ENCODE measurements at regions not wholly inside any gene's neighbourhood (a gene's known extent, or its start where the extent isn't known, plus 50 kb on each side); places are given as distances from the start of the nearest gene placed in this dataset.
"Not testable (repeated sequence)": the region's sequence is repeated elsewhere in the genome, so short reads cannot be mapped to it uniquely, and the experiment has no call there.

DNA sequence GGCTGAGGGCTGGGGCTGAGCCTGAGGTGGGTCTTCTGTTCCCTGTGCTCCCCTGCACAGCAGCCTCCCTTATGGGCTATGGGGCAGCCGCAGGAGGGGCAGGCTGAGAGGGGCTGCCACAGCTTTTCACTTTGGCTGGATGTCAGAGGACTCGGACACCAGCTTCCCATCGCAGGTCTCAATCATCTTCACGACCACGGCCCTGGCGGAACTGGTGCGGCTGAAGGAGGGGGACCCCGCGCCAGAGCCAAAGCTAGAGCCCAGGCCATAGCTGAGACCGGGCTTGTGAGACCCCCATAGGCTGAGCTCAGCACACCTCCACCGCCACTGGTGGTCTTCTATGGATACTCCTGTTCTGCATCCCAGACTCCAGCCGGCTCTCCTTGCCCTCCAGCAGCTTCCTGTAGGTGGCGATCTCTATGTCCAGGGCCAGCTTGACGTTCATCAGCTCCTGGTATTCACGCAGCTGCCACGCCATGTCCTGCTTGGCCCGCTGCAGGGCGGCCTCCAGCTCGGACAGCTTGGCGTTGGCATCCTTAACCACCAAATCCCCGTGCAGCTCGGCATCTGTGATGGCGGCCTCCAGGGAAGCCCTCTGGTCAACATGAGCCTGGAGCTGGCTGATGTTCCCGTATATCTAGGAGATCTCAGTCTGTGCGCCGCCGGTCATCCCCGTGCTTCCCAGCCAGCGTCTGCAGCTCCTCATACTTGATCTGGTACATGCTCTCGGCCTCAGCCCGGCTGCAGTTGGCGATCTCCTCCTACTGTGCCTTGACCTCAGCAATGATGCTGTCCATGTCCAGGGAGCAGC lies 181.7 kb upstream of the SYNPR start:
- no peak for DNase-seq (ENCODE audit: low read depth)

DNA sequence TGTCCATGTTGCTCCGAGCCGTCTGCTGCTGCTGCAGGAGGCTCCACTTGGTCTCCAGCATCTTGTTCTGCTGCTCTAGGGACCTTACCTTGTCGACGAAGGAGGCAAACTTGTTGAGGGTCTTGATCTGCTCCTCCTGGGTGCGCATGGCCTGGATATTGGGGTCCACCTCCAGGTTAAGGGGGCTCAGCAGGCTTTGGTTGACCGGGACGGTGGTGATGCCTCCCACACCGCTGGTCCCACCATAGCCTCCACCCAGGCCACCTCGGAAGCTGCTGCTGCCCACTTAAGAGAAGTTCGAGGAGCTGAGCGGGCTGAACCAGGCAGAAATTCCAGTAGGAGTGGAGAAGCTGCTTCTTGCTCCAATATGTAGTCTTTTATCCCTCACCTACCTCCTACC lies 180.7 kb upstream of the SYNPR start:
- no peak for DNase-seq (ENCODE audit: low read depth)

DNA sequence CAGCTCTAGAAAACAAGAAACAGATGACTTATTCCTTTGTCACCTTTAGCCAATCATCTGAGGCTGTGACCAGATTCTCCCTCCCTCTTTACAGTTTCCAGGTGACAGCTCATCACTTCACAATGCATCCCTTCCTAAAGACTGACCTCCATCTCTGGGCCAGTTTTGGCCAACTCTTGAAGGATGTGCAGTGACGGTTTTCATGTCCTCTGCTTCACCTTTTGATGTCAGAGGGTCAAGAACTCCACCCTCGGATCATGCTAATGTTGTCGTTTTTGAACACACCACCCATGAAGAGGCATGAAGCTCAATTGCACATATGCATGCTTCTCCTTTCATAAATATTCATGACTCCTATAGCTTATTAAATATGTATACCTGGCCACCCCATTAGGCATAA lies 161.2 kb upstream of the SYNPR start:
- no peak for DNase-seq (ENCODE audit: low read depth)

DNA sequence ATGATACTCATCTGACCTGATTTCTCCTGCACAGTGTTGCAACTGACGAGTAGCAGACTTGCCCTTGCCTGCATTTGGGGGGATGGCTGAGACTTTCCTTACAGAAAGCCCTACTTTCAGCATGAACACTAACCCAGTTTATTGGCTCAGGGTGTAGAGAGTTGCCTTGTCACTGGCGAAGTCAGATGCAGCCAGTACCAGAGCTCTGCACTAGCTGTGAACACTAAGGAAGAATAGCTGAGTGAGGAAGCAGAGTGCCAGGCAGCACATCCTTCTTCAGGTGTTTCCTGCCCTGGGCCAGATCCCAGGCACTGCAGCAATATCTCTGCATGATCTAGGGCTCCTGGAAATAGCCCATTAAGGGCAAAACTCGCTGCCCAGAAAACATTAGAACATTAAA lies 154.0 kb upstream of the SYNPR start:
- DNase-seq (ENCODE audit: low read depth): no peak

DNA sequence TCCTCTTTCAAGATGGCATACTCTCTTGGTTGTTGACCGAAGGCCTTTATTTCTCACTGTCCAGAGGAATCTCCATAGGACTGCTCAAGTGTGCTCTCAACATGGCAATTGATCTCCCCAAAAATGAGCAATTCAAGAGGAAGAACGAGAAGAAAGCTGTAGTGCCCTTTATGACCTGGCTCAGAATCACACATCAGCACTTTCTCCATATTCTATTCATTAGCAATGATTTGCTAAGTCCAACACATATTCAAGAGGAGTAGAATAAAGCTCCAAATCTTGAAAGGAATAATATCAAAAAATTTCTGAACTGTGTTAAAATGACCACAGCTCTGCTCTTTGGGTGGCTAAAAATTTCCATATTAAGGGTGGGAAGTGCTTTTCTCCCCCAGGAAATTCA lies 151.6 kb upstream of the SYNPR start:
- no peak for DNase-seq (ENCODE audit: low read depth)

DNA sequence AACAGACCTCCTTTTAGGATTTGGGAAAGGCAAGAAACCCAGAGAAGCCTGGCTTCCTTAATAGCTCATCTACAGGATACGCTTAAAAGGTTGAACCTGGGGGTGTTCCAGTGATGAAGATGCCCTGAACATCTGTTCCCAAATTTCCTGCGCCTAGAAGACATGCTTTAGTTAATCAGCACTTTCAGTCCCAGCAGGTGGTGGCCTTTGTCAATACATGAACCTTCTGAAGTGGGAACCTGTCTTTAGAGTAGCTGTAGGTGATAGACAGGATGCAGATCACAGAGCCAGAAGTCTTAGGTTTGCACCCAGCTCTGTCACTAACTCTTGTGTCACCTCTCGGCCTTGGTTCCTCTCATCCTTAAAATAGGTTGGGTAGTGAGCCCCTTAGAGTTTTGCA lies 149.7 kb upstream of the SYNPR start:
- no peak for DNase-seq (ENCODE audit: low read depth)

DNA sequence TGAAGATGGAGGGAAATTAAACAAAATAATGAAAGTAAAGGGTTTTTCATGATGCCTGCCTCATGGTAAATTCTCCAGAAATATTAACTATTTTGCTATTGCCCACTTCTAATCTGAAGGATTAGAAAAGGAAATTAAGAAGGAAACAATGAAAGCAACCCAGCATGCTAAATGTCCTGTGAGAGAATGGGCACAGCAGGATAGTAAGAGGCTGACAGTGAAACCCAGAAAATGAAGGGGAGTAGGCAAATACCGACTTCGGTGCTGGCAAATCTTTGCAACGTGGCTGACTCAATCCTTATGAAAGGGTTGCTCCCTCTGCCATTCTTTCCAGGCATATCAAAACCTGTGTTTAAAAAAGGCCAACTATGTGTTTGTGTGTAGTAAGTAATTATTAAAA lies 147.5 kb upstream of the SYNPR start:
- DNase-seq (ENCODE audit: low read depth): no peak

DNA sequence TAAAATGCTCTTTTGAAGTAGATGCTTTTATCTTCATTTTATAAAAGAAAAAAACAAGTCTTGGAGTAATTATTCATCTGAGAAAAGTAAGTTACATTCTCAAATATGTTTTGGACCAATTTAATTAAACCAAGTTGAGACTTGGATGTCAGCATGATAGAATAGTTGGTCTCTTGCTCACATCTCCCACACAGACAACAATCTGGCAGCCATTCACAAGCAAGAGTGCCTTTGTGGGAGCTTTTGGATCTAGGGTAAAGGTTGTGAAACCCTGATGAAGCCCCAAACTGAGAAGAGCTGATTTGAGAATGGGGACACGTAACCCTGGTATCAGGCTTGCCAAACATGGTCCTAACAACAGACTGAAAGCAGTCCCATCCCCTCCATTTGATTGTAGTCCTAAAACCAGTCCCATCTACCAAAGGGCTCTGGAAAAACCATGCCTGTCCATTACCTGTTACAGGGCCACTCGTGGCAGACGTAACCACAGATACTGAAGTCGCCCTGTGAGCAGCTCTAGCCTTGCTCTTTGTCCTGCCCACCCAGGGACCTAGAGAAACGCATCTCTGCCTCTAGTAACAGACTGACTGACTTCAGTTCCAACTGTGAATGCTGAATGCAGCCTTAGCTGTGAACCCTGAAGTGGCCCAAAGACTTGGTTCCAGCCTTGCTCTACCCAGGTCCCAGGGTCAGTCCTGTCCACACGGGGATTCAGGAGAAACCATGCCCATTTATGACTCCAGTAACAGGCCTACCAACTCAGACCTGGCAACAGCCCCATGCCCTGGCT lies 145.5 kb upstream of the SYNPR start:
- DNase-seq (ENCODE audit: low read depth): no peak

DNA sequence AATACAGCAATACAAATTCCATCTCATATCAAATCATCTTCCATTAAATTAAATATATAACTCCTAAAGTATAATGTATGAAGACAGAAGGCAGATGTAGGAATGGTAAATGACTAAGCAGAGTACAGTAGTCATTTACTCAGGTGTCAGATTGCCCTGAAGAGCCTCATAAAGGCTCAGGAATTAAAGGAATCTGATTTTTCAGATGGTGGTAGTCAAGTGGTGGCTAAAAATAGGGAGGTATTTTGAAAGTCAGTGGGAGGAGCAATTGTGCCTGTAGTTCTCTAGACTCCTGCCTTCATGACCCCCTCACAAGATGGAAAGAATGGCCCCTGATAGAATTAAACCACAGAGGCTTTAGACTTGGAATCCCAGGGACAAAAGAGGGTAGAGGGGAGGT lies 142.7 kb upstream of the SYNPR start:
- no peak for DNase-seq (ENCODE audit: low read depth)

DNA sequence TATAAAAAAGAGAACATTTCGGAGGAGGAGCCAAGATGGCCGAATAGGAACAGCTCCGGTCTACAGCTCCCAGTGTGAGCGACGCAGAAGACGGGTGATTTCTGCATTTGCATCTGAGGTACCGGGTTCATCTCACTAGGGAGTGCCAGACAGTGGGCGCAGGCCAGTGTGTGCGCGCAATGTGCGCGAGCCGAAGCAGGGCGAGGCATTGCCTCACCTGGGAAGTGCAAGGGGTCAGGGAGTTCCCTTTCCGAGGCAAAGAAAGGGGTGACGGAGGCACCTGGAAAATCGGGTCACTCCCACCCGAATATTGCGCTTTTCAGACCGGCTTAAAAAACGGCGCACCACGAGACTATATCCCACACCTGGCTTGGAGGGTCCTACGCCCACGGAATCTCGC lies 141.9 kb upstream of the SYNPR start:
- not testable (repeated sequence) for DNase-seq (ENCODE audit: low read depth)

DNA sequence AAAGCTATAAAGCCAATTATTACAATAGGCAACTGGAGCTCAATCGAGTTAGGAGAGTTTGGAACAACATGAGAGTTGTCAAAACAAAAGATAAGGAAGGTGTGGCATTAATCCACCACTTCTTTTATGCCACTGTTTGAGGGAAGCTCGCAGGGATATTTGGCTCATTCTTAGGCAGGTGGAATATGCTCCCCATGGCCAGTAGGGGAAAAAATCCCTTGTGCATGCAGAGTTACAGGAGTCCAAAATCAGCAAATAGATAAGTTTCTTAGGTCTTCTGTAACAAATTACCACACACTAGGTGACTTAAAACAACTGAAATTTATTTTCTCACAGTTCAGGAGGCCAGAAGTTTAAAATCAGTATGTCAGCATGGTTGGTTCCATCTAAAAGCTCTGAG lies 135.4 kb upstream of the SYNPR start:
- no peak for DNase-seq (ENCODE audit: low read depth)

DNA sequence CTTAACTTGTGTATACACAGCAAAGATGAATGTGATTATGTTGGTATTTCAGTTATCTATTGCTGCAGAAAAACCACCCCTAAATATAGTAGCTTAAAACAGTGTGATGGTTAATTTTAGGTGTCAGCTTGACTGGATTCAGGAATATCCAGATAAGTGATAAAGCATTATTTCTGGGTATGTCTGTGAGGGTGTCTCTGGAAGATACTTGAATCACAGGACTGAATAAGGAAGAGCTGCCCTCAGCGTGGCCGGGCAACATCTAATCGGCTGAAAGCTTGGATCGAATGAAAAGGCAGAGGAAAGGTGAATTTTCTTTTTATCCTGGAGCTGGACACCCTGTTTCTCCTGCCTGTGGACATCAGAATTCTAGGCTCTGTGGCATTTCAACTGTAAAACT lies 132.0 kb upstream of the SYNPR start:
- DNase-seq (ENCODE audit: low read depth): no peak

DNA sequence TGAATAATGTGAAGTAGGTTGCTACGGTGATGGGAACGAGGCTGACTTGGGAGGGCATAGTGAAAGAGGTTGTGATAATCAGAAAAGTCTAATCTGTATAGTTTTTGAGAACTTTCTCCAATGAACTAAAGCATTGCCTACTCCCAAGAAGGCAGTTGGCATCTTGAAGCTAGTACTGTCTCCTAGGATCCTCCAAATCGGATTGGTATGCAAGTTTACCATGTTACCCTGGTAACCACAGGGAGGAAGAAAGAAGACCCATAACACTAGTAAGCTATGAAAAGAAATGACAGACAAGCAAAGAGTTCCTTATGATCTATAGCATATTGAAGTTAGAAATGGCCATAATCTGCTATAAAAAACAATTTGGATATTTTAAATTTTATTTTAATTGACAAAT lies 127.2 kb upstream of the SYNPR start:
- DNase-seq (ENCODE audit: low read depth): no peak

DNA sequence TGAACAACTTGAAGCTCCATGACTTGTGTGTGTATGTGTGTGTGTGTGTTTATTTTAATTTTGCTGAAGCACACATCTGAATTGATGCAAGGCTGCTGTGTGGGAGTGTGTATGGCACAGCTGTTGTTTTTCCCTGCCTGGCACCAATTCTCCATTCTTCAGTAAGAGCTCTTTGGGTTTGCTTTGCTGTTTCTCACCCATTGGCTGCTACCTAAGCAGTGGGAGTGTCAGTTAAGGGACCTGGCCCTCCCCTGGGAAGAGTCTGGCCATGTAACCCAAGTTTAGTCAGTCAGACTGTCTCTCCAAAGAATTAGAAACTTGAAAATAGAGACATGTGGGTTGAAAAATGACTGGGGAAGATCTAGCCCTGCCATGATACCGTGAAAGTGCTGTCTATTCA lies 126.2 kb upstream of the SYNPR start:
- no peak for DNase-seq (ENCODE audit: low read depth)

DNA sequence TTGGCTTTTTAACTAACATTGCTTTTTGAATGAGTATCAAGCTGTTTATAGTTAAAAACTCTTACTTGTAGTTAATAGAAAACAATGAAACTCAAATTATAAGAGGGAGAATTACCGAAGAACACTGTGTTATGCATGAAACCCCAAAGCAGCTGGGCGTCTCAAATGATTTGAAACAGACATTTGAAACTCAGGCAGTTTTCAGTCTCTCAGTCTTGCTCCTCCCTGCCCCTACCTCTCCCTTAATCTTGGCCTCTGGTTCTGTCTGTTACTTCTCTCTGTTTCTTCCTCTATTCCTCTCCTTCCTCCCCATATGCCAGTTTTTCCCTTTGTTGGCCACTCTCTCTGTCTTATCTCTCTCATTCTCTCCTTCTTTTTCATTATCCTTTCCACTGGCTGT lies 118.3 kb upstream of the SYNPR start:
- no peak for DNase-seq (ENCODE audit: low read depth)

DNA sequence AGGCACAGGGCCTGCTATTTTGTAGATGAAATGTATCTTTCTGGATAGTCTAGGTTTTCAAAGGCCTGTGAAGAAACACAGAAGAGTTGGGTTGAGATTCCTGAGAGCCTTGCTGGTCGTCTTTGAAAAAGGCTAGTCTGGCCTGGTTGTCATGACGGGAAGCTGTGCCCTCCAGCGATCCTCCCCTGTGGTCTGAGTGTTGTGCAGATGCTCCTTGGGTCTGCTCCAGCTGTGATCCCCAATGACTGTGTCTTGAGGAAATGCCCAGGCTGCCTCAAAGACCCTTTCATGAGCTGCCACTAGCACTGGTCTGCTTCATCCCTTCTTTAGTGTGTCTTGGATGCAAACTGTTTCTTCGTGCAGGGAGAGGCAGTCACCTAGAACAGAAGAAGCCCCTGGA lies 111.0 kb upstream of the SYNPR start:
- no peak for DNase-seq (ENCODE audit: low read depth)

DNA sequence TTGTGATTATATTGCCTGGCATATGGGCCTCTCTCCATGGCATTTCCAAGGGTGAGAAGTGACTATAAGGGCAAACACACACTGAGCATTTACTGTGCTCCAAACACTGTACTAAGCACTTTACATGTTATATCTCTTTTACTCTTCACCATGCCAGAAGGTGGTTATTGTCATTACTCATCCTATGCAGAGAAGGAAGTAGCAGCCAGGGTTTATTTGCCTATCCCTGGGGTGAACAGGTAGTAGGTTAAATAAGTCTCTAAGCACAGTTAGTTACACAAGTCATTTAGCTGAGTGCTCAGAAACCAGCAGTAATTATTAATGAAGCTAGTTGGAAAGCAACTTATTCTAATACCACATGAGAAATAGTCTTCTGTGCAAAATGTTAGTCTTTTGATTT lies 109.9 kb upstream of the SYNPR start:
- no peak for DNase-seq (ENCODE audit: low read depth)

DNA sequence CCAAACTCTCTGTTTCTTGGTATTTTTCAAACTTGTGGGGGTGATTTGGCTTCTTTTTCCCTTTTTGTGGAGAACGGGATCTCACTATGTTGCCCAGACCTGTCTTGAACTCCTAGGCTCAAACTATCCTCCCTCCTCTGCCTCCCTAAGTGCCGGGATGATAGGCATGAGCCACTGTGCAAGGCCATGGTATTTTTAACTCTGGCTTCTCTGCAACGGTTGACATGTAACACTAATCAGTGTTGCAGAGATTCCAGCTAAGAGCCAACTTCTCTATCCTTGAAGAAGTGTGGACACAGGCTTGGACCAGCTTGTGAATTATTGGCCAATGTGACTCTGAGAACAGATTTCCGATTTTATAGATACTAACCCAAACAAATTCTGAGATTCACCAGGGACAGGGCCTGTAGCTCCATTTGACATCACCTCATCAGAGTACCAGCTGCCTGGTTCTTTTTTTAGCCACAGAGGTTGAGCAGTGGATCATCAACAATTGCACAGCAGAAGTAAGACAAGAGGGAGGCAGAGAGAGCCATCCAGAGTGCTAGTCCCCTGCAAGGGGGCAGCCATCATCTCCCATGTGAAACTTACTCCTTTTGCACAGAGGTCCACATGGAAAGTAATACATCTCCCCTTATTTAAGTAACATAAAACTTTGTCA lies 98.1 kb upstream of the SYNPR start:
- no peak for DNase-seq (ENCODE audit: low read depth)

DNA sequence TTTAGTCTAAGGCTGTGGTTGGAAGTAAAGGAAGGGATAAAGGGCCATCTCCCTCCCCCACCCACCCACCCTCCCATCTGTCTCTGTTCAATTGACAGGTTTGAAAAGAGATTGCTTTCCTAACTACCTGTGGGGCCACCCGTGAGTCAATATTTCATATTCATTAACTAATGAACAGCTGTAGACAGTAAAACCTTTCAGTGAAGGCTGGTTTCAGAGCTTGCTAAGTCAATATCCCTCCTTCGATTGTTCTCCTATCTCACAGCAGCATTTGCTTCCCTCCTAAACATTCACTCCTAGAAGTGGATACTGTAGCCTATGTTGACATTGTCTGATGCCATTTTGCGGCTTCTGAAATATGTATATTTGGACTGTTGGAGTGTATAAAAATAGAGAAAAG lies 85.9 kb upstream of the SYNPR start:
- DNase-seq (ENCODE audit: low read depth): no peak

DNA sequence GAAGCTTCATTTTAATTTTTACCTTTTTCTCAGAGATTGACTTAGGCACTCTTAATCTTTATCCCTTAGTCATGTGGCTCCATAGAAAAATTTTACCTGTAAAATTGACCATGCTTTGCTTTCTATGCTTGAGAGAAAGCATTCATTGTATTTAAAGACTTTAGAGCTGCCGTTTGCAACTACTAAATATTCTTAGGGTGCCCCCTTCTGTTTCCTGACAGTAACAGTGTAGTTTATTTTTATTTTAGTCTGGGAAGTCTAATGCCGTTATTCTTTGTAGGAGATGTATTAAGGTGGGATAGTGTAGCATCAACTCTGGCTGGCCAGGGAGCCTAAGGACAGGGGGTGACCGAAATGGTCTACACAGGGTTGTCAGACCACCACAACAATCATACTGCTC lies 84.5 kb upstream of the SYNPR start:
- no peak for DNase-seq (ENCODE audit: low read depth)

DNA sequence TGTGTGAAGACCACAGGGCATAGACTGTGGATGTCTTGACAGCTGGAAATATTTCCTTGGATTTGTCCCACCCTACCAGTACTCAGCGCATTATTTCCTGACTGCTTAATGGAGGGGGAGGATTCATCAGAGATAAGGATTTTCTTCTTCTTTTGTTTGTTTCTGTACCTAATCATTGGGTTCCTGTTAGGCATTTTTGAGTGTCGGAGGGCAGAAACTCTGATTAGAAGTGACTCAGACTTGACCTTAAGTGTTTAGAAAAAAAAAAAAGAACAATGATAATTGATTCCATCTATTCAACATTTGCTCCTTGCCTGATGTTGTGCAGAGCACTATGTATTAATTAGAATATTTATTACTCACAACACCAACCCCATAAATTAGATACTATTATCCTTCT lies 78.5 kb upstream of the SYNPR start:
- no peak for DNase-seq (ENCODE audit: low read depth)

DNA sequence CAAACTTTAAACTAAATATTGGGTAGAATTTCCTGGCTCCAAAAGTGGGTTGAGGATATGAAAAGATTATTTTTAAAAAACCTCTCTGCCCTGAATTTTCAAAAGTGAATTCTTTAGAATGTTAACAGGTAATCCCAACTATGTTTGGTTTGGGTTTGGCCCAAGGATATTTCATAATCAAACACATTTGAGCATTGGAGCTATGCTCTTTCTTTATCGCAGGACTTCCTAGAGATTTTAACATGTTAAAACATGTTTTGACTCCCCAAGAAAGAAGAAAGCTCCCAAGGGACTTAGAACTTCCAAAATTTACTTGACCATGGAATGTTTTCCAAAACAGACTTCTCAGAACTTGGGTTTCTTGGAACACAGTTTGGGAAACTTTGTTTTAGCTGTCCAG lies 75.6 kb upstream of the SYNPR start:
- DNase-seq (ENCODE audit: low read depth): no peak

DNA sequence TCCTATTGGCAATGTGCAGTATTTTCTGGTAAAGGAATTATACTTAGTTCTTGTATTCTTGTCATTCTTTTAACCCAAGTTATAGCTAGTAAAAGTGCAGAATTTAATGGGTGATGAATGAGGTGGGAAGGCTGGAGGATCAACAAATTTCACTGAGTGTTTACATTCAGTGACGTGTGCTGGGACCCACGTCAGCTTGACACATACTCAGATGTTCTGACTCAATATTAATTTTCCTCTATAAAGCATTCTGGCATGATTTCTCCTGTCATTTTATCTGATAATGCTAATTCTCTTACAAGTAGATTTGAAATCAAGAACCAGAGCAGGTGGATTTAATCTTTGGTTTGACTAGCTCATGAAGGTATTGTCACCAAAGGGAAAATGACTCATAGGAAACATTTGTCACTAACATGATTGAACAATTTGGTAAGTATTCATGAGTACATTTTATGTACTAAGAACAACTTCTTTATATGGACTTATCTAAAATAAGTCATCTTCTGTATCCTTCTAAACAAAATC lies 71.0 kb upstream of the SYNPR start:
- no peak for DNase-seq (ENCODE audit: low read depth)

Measured in HS-27A (cell line).